Transverse colon (tissue), 4 donors: ENCODE measurements at regions not wholly inside any gene's neighbourhood (a gene's known extent, or its start where the extent isn't known, plus 50 kb on each side); places are given as distances from the start of the nearest gene placed in this dataset.
A peak's percentile ranks its signal among the peaks of the same experiment; 100 is the strongest.

Experiments used
- CTCF ChIP-seq, 5 experiments: fragments of 200-600 bp in 3 of 5; fragments of 450-650 bp in 2 of 5; sonication (generic) in 3 of 5; IDR thresholded peaks; 1 replicate in 2 of 5; 2 replicates in 3 of 5; pipeline ENCODE4 v1.5.1; 2016 to 2017; ENCODE audit warnings: antibody characterized with exemption in 5 of 5, inconsistent platforms in 3 of 5, mild to moderate bottlenecking in 2 of 5, moderate library complexity in 1 of 5
- EP300 ChIP-seq: sonication (generic); formaldehyde crosslinking; IDR thresholded peaks from one replicate; pipeline ENCODE4 v1.6.1; 2017; ENCODE audit warnings: antibody characterized with exemption, low read depth
- POLR2A ChIP-seq: fragments of 450-650 bp; IDR thresholded peaks from one replicate; pipeline ENCODE4 v1.6.1; 2016; ENCODE audit warnings: antibody characterized with exemption, mild to moderate bottlenecking, moderate library complexity
- POLR2AphosphoS5 ChIP-seq, 3 donors: sonication (generic); formaldehyde crosslinking; IDR thresholded peaks; one replicate each; pipeline ENCODE4 v1.6.1; 2016; ENCODE audit warnings: antibody characterized with exemption in 3 of 3

GRCh38 chr4:59247032-59247431 is 1953.1 kb upstream of the ADGRL3 start:
- TF ChIP-seq POLR2A (no peak), CTCF (IDR thresholded peaks at IDR 0.05) (peak in 1 of 5 experiments; percentile 8), POLR2AphosphoS5 (IDR thresholded peaks at IDR 0.05) (no peak), EP300 (no peak)
